ENCODE measurements at regions not wholly inside any gene's neighbourhood (a gene's known extent, or its start where the extent isn't known, plus 50 kb on each side); places are given as distances from the start of the nearest gene placed in this dataset.

DNA sequence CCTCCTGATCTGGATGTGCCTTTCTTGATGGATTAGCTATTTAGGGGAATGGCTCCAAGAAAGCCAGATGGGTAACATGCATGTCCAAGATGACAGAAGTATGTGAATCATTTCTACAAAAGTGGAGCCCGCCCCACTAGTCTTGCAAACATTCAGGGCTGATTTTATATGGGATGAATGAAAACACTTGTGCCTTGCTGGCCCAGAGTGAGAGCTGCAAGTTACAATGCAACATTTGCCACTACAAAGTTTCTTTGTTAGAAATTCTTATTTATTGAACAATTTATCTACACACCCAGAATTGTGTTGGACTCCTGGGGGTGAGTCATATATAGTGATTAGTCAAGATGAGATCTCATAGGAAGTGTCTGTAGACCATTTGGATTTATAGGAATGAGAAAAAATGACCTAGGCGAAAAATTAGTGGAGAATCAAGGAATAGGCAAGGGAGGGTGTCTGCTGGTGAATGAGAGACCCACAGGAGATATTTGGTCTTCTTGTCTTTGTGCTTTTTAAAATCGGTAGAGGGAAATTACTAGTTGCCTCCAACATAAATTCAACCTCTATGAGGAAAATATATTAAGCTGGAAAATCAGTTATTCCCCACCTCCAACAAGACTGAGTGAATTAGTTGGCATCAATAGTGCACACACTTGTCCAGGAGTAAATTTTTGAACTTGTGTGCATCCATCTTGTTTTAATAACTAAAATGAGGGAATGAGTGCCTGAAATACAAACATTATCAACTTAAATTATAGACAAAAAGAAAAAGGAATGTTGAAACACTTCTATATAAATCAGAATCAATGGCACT lies 53.5 kb upstream of the DCBLD2 start:
- no peak for DNase-seq

GRCh38 chr3:98954242-98954641 lies 52.7 kb upstream of the DCBLD2 start:
- DNase-seq: no peak

DNA sequence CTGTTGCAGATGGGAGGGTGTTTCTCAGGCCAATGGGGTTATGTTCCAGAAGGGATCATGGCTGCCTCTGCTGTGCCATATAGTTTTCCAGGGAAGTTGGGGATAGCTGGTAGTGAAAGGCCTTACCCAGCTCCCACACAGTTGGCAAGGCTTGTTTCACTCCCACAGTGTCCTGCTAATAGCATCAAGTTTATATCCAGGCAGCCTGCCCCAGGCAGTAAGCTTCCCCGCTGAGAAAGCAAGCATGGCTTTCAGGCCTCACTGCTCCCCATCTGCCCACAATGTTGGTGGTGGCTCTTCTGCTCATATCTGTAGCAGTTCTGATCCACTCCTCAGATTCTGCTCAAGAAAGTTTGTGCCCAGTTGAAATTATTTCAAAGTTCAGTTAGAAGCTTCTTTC lies 50.9 kb upstream of the DCBLD2 start:
- no peak for DNase-seq

Measured in NCI-H526 (cell line).